Stimulated activated CD4-positive, alpha-beta T cell treated with anti-CD3 and anti-CD28 coated beads, Interleukin-2, amount 100 ng/mL, for 24 hours (primary cell): ENCODE measurements at regions not wholly inside any gene's neighbourhood (a gene's known extent, or its start where the extent isn't known, plus 50 kb on each side); places are given as distances from the start of the nearest gene placed in this dataset.

Experiments used
- DNase-seq, 2 donors: peaks; one replicate each; pipeline ENCODE4 v3.0.0-alpha.2; 2020

- no peak for DNase-seq
Measured at GRCh38 chr15:36210426-36210825, 369.0 kb upstream of the CDIN1 start.

- no peak for DNase-seq
Measured at GRCh38 chr15:36218322-36218721, 361.1 kb upstream of the CDIN1 start.

GRCh38 chr15:36218991-36219390 is 360.4 kb upstream of the CDIN1 start:
- DNase-seq = no peak

- DNase-seq = no peak
Measured at GRCh38 chr15:36221992-36222391, 357.4 kb upstream of the CDIN1 start.

- no peak for DNase-seq
Measured at GRCh38 chr15:36230776-36231175, 348.6 kb upstream of the CDIN1 start.

- DNase-seq = no peak
Measured at GRCh38 chr15:36232491-36232890, 346.9 kb upstream of the CDIN1 start.

GRCh38 chr15:36234743-36235142 is 344.7 kb upstream of the CDIN1 start:
- no peak for DNase-seq

GRCh38 chr15:36235173-36235572 is 344.3 kb upstream of the CDIN1 start:
- no peak for DNase-seq

- DNase-seq = no peak
Measured at GRCh38 chr15:36239509-36239908, 339.9 kb upstream of the CDIN1 start.

GRCh38 chr15:36251450-36251849 is 328.0 kb upstream of the CDIN1 start:
- no peak for DNase-seq

- DNase-seq = no peak
Measured at GRCh38 chr15:36252146-36252711, 327.2 kb upstream of the CDIN1 start.

- no peak for DNase-seq
Measured at GRCh38 chr15:36254426-36254825, 325.0 kb upstream of the CDIN1 start.

- DNase-seq = no peak
Measured at GRCh38 chr15:36256404-36256807, 323.0 kb upstream of the CDIN1 start.

- DNase-seq = no peak
Measured at GRCh38 chr15:36263666-36264065, 315.8 kb upstream of the CDIN1 start.

- no peak for DNase-seq
Measured at GRCh38 chr15:36265422-36265821, 314.0 kb upstream of the CDIN1 start.

GRCh38 chr15:36271048-36271447 is 308.4 kb upstream of the CDIN1 start:
- DNase-seq = no peak

GRCh38 chr15:36275656-36276055 is 303.8 kb upstream of the CDIN1 start:
- DNase-seq = no peak

- no peak for DNase-seq
Measured at GRCh38 chr15:36278219-36278618, 301.2 kb upstream of the CDIN1 start.

GRCh38 chr15:36282821-36283220 is 296.6 kb upstream of the CDIN1 start:
- no peak for DNase-seq

GRCh38 chr15:36284911-36285310 is 294.5 kb upstream of the CDIN1 start:
- no peak for DNase-seq

- DNase-seq = no peak
Measured at GRCh38 chr15:36291501-36291900, 287.9 kb upstream of the CDIN1 start.

GRCh38 chr15:36294359-36294758 is 285.1 kb upstream of the CDIN1 start:
- DNase-seq = no peak

- DNase-seq = no peak
Measured at GRCh38 chr15:36301947-36302346, 277.5 kb upstream of the CDIN1 start.

GRCh38 chr15:36313021-36313420 is 266.4 kb upstream of the CDIN1 start:
- no peak for DNase-seq

- no peak for DNase-seq
Measured at GRCh38 chr15:36313736-36314280, 265.6 kb upstream of the CDIN1 start.
